Neural progenitor cell (in vitro differentiated cells): ENCODE measurements at regions not wholly inside any gene's neighbourhood (a gene's known extent, or its start where the extent isn't known, plus 50 kb on each side); places are given as distances from the start of the nearest gene placed in this dataset.
A peak's percentile ranks its signal among the peaks of the same experiment; 100 is the strongest.

Experiments
- EZH2phosphoT487 ChIP-seq: fragments of 200-600 bp; sonication (generic); IDR thresholded peaks from 2 replicates; pipeline ENCODE4 v1.6.1; 2017; ENCODE audit warnings: antibody characterized with exemption
- TF ChIP-seq, protein P1 (sequence below): fragments of 200-600 bp; sonication (generic); IDR thresholded peaks from 2 replicates; pipeline ENCODE4 v1.5.1; 2017; ENCODE audit warnings: antibody characterized with exemption, mild to moderate bottlenecking

DNA sequence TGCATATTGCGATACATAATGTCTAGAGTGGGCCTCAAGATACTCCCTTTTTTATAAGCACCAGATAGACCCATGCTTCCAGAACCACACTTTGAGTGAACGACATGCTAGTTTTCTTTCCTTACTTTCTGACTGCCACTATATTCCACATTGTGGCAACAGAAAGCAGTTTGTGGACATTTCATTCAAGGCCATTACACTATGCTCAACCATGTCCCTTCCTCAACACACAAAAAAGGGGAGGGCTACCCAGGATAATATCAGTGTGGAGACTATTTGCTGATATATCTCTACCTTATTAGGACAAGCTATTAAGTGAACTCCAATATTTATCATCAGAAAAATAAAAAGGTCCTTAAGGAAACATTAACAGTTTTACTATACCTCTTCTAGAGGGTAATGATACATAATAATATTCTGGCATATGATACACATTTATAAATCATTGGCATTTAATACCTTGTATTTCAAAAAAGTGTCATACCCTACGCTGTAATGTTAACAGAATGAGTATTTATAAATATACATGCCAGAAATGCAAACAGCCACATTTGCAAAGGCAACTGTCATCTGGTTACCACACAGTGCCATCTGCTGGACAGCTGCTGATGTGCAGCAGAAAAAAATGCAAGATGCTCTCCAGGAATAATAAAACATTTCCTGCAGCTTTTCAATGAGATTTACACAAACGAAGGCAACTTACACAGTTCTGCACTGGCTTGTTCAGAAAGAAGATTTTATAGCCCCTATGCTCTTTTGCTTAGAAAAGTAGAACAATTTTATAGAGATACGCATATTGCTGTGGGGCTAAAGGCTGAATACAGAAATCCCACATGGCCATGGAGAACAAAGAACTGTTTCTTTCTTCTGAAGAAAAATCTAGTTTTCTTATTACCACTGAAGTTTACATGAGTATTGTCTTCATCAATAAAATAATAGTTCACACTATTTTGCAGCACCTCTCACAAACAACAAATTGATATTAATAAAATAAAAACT, 182.2 kb upstream of the GRIP1 start:
- TF ChIP-seq, protein P1, sequence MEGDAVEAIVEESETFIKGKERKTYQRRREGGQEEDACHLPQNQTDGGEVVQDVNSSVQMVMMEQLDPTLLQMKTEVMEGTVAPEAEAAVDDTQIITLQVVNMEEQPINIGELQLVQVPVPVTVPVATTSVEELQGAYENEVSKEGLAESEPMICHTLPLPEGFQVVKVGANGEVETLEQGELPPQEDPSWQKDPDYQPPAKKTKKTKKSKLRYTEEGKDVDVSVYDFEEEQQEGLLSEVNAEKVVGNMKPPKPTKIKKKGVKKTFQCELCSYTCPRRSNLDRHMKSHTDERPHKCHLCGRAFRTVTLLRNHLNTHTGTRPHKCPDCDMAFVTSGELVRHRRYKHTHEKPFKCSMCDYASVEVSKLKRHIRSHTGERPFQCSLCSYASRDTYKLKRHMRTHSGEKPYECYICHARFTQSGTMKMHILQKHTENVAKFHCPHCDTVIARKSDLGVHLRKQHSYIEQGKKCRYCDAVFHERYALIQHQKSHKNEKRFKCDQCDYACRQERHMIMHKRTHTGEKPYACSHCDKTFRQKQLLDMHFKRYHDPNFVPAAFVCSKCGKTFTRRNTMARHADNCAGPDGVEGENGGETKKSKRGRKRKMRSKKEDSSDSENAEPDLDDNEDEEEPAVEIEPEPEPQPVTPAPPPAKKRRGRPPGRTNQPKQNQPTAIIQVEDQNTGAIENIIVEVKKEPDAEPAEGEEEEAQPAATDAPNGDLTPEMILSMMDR, result peak; percentile 99
- TF ChIP-seq EZH2phosphoT487, result no peak
